Activated naive CD8-positive, alpha-beta T cell treated with anti-CD3 and anti-CD28 coated beads, Interleukin-2, amount 10 ng/mL, durations not matched to agents 7 days and 5 days (primary cell): ENCODE measurements at regions not wholly inside any gene's neighbourhood (a gene's known extent, or its start where the extent isn't known, plus 50 kb on each side); places are given as distances from the start of the nearest gene placed in this dataset.

Experiments used
- ATAC-seq: fragments of 150-1000 bp; cut with Tn5 transposase; one replicate; pipeline ENCODE4 v1.10.0; 2021; ENCODE audit warnings: low read depth, moderate library complexity
- POLR2A ChIA-PET: fragments of 350-600 bp; sonication (Branson Sonifier 250); formaldehyde crosslinking; loops from one replicate; lab custom pipeline; 2021; ENCODE audit warnings: antibody characterized with exemption; lab: Charles Lee
- DNase-seq: peaks from one replicate; pipeline ENCODE4 v3.0.0; 2021
- H3K27ac Mint-ChIP-seq: one replicate; pipeline ENCODE4 v1.8.0; 2022; ENCODE audit warnings: mild to moderate bottlenecking, mixed read lengths
- H3K27me3 Mint-ChIP-seq: one replicate; pipeline ENCODE4 v1.8.0; 2022; ENCODE audit warnings: mild to moderate bottlenecking, moderate library complexity, mixed read lengths
- H3K36me3 Mint-ChIP-seq: one replicate; pipeline ENCODE4 v1.8.0; 2021; ENCODE audit warnings: mild to moderate bottlenecking, mixed read lengths
- H3K4me1 Mint-ChIP-seq: one replicate; pipeline ENCODE4 v1.8.0; 2021; ENCODE audit warnings: mixed read lengths
- H3K4me3 Mint-ChIP-seq: one replicate; pipeline ENCODE4 v1.8.0; 2022; ENCODE audit warnings: mild to moderate bottlenecking, moderate library complexity, mixed read lengths
- H3K9me3 Mint-ChIP-seq: one replicate; pipeline ENCODE4 v1.8.0; 2021; ENCODE audit warnings: mixed read lengths

- H3K4me3 Mint-ChIP-seq, result no peak overlapping the region
Measured at GRCh38 chr6:147040121-147040910, 163.9 kb upstream of the STXBP5 start.

GRCh38 chr6:147042679-147043078 is 161.5 kb upstream of the STXBP5 start:
- POLR2A ChIA-PET, result no interaction called here
- Mint-ChIP-seq H3K4me1 (no peaks in the 10 kb centered on the region), H3K4me3 (no peak overlapping the region), H3K27ac (no peak overlapping the region), H3K27me3 (no peaks in the 10 kb centered on the region), H3K36me3 (peaks cover 2% of the 10 kb centered on the region), H3K9me3 (peaks cover 7% of the 10 kb centered on the region)
- DNase-seq, result no peak
- no peak for ATAC-seq

More at GRCh38 chr6:147040121-147040910, 163.9 kb upstream of the STXBP5 start:
- no peak for ATAC-seq
- Mint-ChIP-seq H3K27me3 (no peaks in the 10 kb centered on the region), H3K9me3 (peaks cover 7% of the 10 kb centered on the region), H3K4me1 (no peaks in the 10 kb centered on the region), H3K27ac (no peak overlapping the region), H3K36me3 (peaks cover 2% of the 10 kb centered on the region)
- POLR2A ChIA-PET, result no interaction called here
- no peak for DNase-seq

- Mint-ChIP-seq H3K4me3 (no peak overlapping the region), H3K4me1 (no peaks in the 10 kb centered on the region), H3K9me3 (peaks cover 7% of the 10 kb centered on the region), H3K36me3 (peaks cover 2% of the 10 kb centered on the region), H3K27me3 (no peaks in the 10 kb centered on the region), H3K27ac (no peak overlapping the region)
- POLR2A ChIA-PET, result no interaction called here
- no peak for DNase-seq
- no peak for ATAC-seq
Measured at GRCh38 chr6:147043994-147044477, 160.2 kb upstream of the STXBP5 start.

- POLR2A ChIA-PET, result no interaction called here
- no peak for ATAC-seq
- no peaks in the 10 kb centered on the region for H3K27me3 Mint-ChIP-seq
- DNase-seq, result no peak
- no peak overlapping the region for H3K4me3 Mint-ChIP-seq
- H3K4me1 Mint-ChIP-seq, result no peaks in the 10 kb centered on the region
- peaks cover 2% of the 10 kb centered on the region for H3K36me3 Mint-ChIP-seq
- H3K9me3 Mint-ChIP-seq, result peaks cover 7% of the 10 kb centered on the region
- no peak overlapping the region for H3K27ac Mint-ChIP-seq
Measured at GRCh38 chr6:147046141-147046877, 157.9 kb upstream of the STXBP5 start.

GRCh38 chr6:147048930-147049329 is 155.3 kb upstream of the STXBP5 start:
- ATAC-seq, result no peak
- Mint-ChIP-seq H3K36me3 (no peaks in the 10 kb centered on the region), H3K9me3 (peaks cover 4% of the 10 kb centered on the region), H3K27ac (no peak overlapping the region), H3K27me3 (no peaks in the 10 kb centered on the region), H3K4me1 (no peaks in the 10 kb centered on the region), H3K4me3 (no peak overlapping the region)
- no peak for DNase-seq
- POLR2A ChIA-PET, result no interaction called here

GRCh38 chr6:147053311-147053921 is 150.8 kb upstream of the STXBP5 start:
- no peak overlapping the region for H3K4me3 Mint-ChIP-seq
- H3K9me3 Mint-ChIP-seq, result no peaks in the 10 kb centered on the region
- H3K36me3 Mint-ChIP-seq, result no peaks in the 10 kb centered on the region
- no peak overlapping the region for H3K27ac Mint-ChIP-seq
- H3K4me1 Mint-ChIP-seq, result peaks cover 2% of the 10 kb centered on the region
- no peaks in the 10 kb centered on the region for H3K27me3 Mint-ChIP-seq
- POLR2A ChIA-PET, result no interaction called here
- DNase-seq (no peak), ATAC-seq (no peak)

- H3K4me3 Mint-ChIP-seq, result no peak overlapping the region
- H3K27ac Mint-ChIP-seq, result no peak overlapping the region
- H3K36me3 Mint-ChIP-seq, result no peaks in the 10 kb centered on the region
- no peaks in the 10 kb centered on the region for H3K27me3 Mint-ChIP-seq
- H3K9me3 Mint-ChIP-seq, result no peaks in the 10 kb centered on the region
- POLR2A ChIA-PET, result interaction anchor here (0.6 kb wide), 1 partner anchor 742 kb away, joined by 3 read pairs; no protein-coding TSS in a partner anchor
- ATAC-seq (no peak), DNase-seq (no peak)
- H3K4me1 Mint-ChIP-seq, result peaks cover 2% of the 10 kb centered on the region
Measured at GRCh38 chr6:147054158-147054557, 150.1 kb upstream of the STXBP5 start.

GRCh38 chr6:147054871-147055270 is 149.3 kb upstream of the STXBP5 start:
- no peak for DNase-seq
- H3K36me3 Mint-ChIP-seq, result no peaks in the 10 kb centered on the region
- H3K27ac Mint-ChIP-seq, result no peak overlapping the region

GRCh38 chr6:147055821-147056392 is 148.3 kb upstream of the STXBP5 start:
- ATAC-seq, result no peak
- H3K4me3 Mint-ChIP-seq, result no peak overlapping the region
- POLR2A ChIA-PET, result no interaction called here
- H3K36me3 Mint-ChIP-seq, result no peaks in the 10 kb centered on the region
- no peaks in the 10 kb centered on the region for H3K9me3 Mint-ChIP-seq
- H3K27me3 Mint-ChIP-seq, result peaks cover 2% of the 10 kb centered on the region
- H3K4me1 Mint-ChIP-seq, result peaks cover 2% of the 10 kb centered on the region
- no peak for DNase-seq
- H3K27ac Mint-ChIP-seq, result peak overlapping the region; percentile 6

More at GRCh38 chr6:147054871-147055270, 149.3 kb upstream of the STXBP5 start:
- POLR2A ChIA-PET, result interaction anchor here (0.6 kb wide), 1 partner anchor 742 kb away, joined by 3 read pairs; no protein-coding TSS in a partner anchor
- no peaks in the 10 kb centered on the region for H3K27me3 Mint-ChIP-seq
- peaks cover 2% of the 10 kb centered on the region for H3K4me1 Mint-ChIP-seq
- no peak overlapping the region for H3K4me3 Mint-ChIP-seq
- no peaks in the 10 kb centered on the region for H3K9me3 Mint-ChIP-seq
- no peak for ATAC-seq

GRCh38 chr6:147057188-147057587 is 147.0 kb upstream of the STXBP5 start:
- Mint-ChIP-seq H3K27ac (no peak overlapping the region), H3K9me3 (no peaks in the 10 kb centered on the region), H3K4me1 (peaks cover 2% of the 10 kb centered on the region), H3K36me3 (no peaks in the 10 kb centered on the region), H3K4me3 (no peak overlapping the region), H3K27me3 (peaks cover 2% of the 10 kb centered on the region)
- DNase-seq (no peak), ATAC-seq (no peak)
- POLR2A ChIA-PET, result no interaction called here

- POLR2A ChIA-PET, result no interaction called here
- H3K27me3 Mint-ChIP-seq, result peaks cover 2% of the 10 kb centered on the region
- H3K27ac Mint-ChIP-seq, result no peak overlapping the region
- ATAC-seq (no peak), DNase-seq (no peak)
- no peaks in the 10 kb centered on the region for H3K36me3 Mint-ChIP-seq
- H3K4me3 Mint-ChIP-seq, result no peak overlapping the region
- H3K9me3 Mint-ChIP-seq, result no peaks in the 10 kb centered on the region
- peaks cover 2% of the 10 kb centered on the region for H3K4me1 Mint-ChIP-seq
Measured at GRCh38 chr6:147057705-147058342, 146.4 kb upstream of the STXBP5 start.

GRCh38 chr6:147058786-147059385 is 145.3 kb upstream of the STXBP5 start:
- peaks cover 2% of the 10 kb centered on the region for H3K27me3 Mint-ChIP-seq
- no peak overlapping the region for H3K27ac Mint-ChIP-seq
- no peaks in the 10 kb centered on the region for H3K36me3 Mint-ChIP-seq
- POLR2A ChIA-PET, result no interaction called here
- ATAC-seq (no peak), DNase-seq (no peak)
- H3K4me3 Mint-ChIP-seq, result no peak overlapping the region
- no peaks in the 10 kb centered on the region for H3K9me3 Mint-ChIP-seq
- H3K4me1 Mint-ChIP-seq, result peaks cover 2% of the 10 kb centered on the region
